Right hindlimb (tissue), 1 donor: ENCODE measurements at regions not wholly inside any gene's neighbourhood (a gene's known extent, or its start where the extent isn't known, plus 50 kb on each side); places are given as distances from the start of the nearest gene placed in this dataset.
A peak's percentile ranks its signal among the peaks of the same experiment; 100 is the strongest.

Experiments used
- DNase-seq: peaks from one replicate; pipeline ENCODE4 v3.0.0-alpha.2; 2018

- DNase-seq, result peak; percentile 40
Observed at GRCh38 chr1:201710632-201711597, 118.0 kb upstream of the IPO9 start.

DNA sequence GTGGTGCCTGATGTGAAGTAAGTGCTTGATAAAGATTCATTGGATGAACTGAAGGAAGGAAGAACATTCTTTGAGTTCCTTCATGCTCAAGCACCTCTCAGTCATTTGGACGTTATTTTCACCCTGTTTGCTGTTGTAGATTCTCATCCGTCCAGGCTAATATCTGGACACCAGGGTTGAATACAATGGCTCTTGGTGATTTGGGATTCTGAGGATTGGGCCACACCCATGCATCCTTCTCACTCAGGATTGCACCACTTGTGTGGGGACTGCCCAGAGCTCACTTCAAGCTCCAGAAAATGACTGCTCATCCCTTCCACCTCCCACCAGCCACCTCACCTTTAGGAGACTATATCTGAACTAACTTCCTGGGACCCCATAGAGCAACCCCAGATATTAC, 117.1 kb upstream of the IPO9 start:
- peak; percentile 3 for DNase-seq

DNA sequence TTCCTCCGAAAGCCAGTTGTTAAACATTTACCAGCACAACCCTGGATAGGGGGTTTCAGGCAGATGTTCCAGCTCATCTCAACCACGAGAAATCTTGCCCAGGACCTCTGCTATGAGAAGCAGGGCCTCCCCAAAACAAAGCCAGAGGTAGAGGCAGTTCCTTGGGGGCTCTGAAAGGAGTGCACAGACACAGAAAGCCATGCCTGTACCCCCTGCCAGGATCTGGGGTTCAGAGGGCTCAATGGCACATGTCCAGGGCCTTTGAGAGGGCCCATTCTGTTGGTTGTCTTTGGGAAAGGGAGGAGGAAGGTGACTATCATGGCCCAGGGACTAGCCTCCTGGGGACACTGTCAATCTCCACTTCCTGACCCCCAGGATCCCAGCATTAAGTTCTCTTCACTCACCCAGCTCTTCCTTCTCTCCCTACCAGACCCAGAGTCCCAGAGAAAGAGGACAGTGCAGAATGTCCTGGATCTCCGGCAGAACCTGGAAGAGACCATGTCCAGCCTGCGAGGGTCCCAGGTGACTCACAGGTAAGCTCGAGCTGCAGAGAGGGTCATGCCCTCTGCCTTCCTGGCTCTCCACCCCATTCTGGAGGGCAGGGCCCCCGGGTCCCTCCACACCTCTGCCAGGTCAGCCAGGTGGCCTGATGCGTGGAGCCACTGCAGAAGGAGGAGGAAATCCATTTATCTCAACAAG, 116.4 kb upstream of the IPO9 start:
- peak; percentile 14 for DNase-seq

DNA sequence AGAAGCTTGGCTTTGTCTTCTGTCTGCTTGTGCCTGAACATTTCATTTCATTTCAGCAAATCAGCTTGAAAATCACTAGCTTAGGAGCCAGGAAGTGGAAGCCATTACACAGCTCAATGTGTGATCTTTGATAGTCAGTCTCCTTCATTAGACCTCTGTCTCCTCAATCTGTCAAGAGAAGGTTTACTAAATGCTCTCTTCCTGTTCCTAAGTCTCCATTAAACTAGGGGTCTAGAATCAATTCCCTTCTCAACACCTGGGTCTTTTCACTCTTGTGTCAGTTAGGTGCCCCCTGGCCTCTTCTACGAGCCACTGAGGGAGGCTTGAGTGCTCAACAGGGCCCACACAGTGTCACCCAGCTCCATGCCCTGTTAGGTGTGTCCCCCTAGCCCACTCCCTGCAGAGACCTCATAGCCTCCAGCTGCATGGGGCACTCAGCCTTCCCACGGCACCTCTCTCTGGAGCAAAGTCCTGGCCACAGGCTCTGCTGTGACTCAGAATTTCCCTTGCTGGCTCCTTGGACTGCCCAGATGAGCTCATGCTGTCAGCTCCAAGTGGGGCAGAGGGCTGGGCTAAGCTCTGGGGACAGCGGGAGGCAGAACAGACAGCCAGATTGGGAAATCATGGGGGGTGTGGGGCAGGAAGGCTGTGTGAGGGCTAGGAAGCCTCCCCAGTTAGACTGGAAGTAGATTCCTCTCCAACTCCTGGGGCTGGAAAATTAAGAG, 115.7 kb upstream of the IPO9 start:
- DNase-seq, result peak; percentile 82

DNA sequence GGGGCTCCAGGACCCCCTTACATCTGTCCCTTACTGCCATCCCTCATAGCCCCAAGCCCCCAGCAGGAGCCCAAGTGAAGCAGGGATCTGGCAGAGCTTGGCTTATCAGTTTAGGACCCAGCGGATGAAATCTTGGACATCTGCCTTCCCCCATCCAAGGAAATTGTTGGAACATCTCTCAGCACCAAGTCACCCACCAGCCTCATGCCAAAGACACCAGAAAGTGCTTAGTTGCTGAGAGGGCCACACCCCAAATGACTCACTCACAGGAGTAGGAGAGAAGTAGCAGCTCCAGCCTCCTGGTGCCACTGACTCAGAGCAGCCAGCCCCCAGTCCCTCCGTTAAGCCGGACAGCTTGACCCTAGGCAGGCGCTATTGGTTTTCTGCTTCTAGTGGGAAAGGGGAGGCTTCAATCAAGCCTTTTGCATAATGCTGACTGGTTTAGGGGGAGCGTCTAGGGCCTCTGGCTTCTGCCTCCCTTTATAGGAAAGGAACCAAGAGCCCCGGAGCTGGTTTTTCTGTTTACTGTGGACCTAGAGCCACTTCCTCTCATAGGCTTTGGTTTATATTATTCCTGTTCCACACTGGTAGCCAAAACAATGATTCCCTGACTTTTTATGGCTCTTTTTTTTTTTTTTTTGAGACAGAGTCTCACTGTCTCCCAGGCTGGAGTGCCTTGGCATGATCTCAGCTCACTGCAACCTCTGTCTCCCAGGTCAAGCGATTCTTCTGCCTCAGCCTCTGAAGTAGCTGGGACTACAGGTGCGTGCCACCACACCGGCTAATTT, 114.2 kb upstream of the IPO9 start:
- DNase-seq, result peak; percentile 51

DNA sequence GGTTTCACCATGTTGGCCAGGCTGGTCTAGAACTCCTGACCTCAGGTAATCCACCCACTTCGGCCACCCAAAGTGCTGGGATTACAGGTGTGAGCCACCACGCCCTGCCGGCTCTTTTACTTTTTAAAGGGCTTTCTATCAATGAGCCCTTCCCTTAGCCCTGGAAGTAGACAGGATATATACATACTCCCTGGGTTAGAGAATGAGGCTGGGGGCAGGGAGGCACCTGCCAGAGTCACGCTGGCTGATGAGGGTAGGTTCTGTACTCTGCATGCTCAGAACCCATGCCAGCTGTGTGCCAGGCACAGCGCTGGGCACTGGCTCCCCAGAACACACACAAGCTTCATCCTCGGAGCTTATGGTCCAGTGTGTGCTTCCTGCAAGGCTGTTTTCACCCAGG, 113.6 kb upstream of the IPO9 start:
- no peak for DNase-seq

- DNase-seq, result no peak
Observed at GRCh38 chr1:201715801-201716741, 112.9 kb upstream of the IPO9 start.

DNA sequence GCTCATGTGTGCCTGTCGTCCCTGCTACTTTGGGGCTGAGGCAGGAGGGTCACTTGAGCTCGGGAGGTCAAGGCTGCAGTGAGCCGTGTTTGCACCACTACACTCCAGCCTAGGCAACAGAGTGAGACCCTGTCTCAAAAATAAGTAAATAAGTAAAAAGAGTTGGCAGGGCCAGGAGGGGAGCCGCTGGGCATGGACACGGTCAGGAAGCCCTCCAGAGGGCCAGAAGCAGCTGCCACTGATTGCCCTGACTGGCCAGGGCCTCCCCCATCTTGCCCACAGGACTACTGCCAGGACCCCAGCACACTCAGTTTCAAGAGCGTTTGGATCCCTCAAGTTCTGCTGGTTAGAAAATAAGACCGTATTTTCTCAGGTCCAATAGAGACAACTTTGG, 112.2 kb upstream of the IPO9 start:
- no peak for DNase-seq

DNA sequence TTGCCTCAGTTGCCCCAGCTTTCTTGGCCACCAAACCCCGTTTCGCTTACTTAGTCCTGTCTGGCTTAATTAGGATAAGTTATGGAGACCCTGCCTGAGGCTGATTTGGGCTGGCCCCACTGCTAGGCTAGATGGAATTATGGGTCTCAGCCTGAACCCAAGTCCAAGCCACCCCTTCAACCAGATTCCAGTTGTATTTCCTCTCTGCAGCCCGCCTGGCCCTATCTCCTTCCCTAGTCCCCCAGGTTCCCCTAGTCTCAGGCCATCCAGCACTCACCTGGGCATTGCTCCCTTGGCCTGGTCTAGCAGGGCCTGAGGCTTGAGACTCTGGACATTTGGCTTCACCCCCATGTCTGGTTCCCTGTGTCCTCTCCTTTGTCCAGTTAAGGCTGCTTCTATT, 111.7 kb upstream of the IPO9 start:
- no peak for DNase-seq

GRCh38 chr1:201718346-201719202, 110.4 kb upstream of the IPO9 start:
- DNase-seq, result peak; percentile 10

- peak; percentile 74 for DNase-seq
Observed at GRCh38 chr1:201719812-201720521, 109.0 kb upstream of the IPO9 start.

DNA sequence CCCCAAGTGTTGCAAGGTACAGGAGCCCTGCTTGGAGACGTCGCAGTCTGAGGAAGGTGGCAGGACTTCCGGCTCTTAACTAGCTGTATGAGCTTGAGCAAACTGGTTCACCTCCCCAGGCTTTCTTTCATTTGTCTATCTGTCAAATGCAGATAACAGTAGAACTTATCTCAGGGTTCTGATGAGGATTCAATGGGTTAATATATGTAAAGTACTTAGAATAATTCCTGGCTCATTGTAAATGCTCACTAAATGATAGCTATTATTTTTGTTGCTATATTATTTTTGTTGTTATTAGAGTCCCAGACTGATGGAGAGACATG, 108.5 kb upstream of the IPO9 start:
- no peak for DNase-seq

DNA sequence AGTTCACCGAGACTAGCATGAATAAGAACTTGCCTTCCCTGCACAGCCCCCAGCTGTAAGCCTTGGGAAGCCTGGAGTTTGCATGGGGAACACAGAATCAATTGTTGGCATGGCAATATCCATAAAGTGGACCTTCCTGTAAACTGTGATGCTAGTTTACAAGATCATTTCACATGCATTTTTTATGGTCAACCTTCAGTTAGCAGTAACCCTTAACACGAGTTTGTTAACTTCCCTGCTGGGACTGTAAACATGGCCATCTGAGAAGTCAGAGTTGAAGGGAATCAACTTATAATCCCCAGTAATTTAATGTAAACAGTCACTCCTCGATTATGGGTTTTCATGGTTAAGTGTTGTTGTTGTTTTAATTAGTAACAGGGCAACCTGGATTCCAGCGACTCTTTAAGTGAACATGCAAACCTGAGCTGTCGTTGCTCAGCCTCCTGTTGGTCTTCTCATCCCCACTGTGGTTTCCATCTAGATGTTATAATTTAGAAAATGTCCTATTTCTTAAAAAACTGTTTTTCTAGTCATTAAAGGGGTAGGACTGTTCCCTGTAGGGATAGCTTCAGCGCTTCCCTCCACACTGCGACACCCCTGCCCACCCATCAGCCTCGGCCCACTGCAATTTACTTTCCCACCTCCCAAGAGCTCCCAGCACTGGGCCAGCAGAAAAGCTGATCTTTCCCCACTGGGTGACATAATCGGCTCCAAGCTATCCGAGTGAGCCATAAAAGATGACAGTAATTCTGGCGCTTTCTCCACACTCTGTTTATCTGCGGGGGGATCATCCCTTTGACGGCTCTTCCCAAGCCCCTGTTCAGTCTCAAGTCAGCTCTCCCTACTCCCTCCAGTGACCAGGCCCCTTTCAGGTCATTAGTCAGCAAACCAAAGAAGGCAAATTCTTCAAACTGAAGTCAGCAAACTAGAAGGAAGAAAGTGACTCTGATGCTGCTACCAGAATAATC, 107.6 kb upstream of the IPO9 start:
- DNase-seq, result peak; percentile 28

GRCh38 chr1:201724039-201724765, 104.8 kb upstream of the IPO9 start:
- DNase-seq, result no peak

GRCh38 chr1:201724766-201725118, 104.2 kb upstream of the IPO9 start:
- DNase-seq, result peak; percentile 42

DNA sequence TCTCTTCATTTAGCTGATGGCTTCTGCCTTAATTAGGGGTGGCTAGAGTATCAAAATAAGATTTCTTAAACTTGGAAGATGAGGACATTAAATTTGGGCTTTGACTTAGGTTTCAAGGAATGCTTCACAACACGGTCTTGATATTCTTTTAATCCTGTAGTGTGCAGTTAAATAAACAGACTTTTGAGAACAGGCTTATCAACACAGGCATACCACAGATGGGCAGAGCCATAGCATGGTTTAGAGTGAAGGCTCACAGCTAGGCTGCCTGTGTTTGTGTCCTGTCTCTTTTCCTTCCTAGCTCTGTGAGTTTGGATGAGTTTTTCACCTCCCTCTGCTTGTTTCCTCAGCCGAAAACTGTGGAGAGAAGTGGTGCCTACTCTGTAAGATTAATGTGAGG, 102.3 kb upstream of the IPO9 start:
- no peak for DNase-seq

DNA sequence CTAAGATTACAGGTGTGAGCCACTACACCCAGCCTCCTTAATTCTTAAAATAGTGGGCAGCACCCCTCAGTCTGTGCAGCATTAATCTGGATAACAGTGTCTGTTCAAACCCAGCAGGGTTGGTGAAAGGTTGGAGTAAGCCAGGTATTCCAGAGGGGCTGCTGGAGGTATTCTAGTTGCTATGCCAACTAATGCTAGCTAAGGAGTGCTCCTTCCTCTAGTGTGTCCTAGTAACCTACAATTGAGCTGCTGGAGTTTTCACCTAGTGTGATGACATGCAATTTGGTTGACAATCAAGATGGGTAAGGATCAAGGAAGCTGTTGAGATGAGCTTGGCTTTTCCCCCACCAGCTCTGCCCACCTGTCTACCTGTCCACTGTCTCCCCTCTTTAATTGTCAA, 100.2 kb upstream of the IPO9 start:
- no peak for DNase-seq

GRCh38 chr1:201729973-201730608, 98.9 kb upstream of the IPO9 start:
- no peak for DNase-seq
